IPS DF 6.9 (cell line): ENCODE measurements at regions not wholly inside any gene's neighbourhood (a gene's known extent, or its start where the extent isn't known, plus 50 kb on each side); places are given as distances from the start of the nearest gene placed in this dataset.
A peak's percentile ranks its signal among the peaks of the same experiment; 100 is the strongest.

Source experiments
- DNase-seq: peaks from one replicate; pipeline ENCODE4 v3.0.0-alpha.2; 2013; ENCODE audit warnings: low read depth, low spot score
- H3K27ac ChIP-seq: one replicate; pipeline ENCODE4 v1.5.1; 2013; ENCODE audit warnings: low read length, control low read depth
- H3K27me3 ChIP-seq: 2 replicates; pipeline ENCODE4 v1.6.1; 2013; ENCODE audit warnings: mild to moderate bottlenecking, low read length; ENCODE audit not compliant: control insufficient read depth, insufficient read depth
- H3K36me3 ChIP-seq: 2 replicates; pipeline ENCODE4 v1.6.1; 2013; ENCODE audit warnings: low read length; ENCODE audit not compliant: control insufficient read depth, insufficient read depth
- H3K4me1 ChIP-seq: 2 replicates; pipeline ENCODE4 v1.6.1; 2013; ENCODE audit warnings: low read length; ENCODE audit not compliant: control insufficient read depth, insufficient read depth
- H3K4me3 ChIP-seq: 2 replicates; pipeline ENCODE4 v1.5.1; 2013; ENCODE audit warnings: mild to moderate bottlenecking, low read length
- H3K9me3 ChIP-seq: 2 replicates; pipeline ENCODE4 v1.6.1; 2013; ENCODE audit warnings: low read length, inconsistent platforms; ENCODE audit not compliant: control insufficient read depth, insufficient read depth
- WGBS: extraction: QIAGEN DNeasy Blood & Tissue Kit; methylation state at CpG from one replicate; pipeline ENCODE4 v1.1.7; 2013; ENCODE audit warnings: mixed read lengths, missing lambda C conversion rate; ENCODE audit not compliant: insufficient read length, insufficient coverage; 5-methylcytosine and 5-hydroxymethylcytosine counted together

GRCh38 chr14:42140831-42141279 is 534.2 kb downstream of the LRFN5 start:
- Histone ChIP-seq H3K9me3 (no peaks in the 10 kb centered on the region), H3K4me1 (no peaks in the 10 kb centered on the region), H3K36me3 (no peaks in the 10 kb centered on the region), H3K27ac (no peak overlapping the region), H3K27me3 (no peaks in the 10 kb centered on the region), H3K4me3 (no peak overlapping the region)
- DNase-seq = no peak
- no CpG with 5 or more reads among the region's 1 CpG for WGBS

- Histone ChIP-seq H3K27me3 (no peaks in the 10 kb centered on the region), H3K9me3 (no peaks in the 10 kb centered on the region), H3K36me3 (no peaks in the 10 kb centered on the region), H3K4me3 (no peak overlapping the region), H3K27ac (no peak overlapping the region), H3K4me1 (no peaks in the 10 kb centered on the region)
- no peak for DNase-seq
- no CpG with 5 or more reads among the region's 3 CpGs for WGBS
These were observed 533.3 kb downstream of the LRFN5 start for GRCh38 chr14:42140001-42140400.

GRCh38 chr14:42138406-42138805 is 531.7 kb downstream of the LRFN5 start:
- DNase-seq = no peak
- Histone ChIP-seq H3K4me1 (no peaks in the 10 kb centered on the region), H3K9me3 (no peaks in the 10 kb centered on the region), H3K36me3 (no peaks in the 10 kb centered on the region), H3K27ac (no peak overlapping the region), H3K27me3 (no peaks in the 10 kb centered on the region), H3K4me3 (no peak overlapping the region)
- WGBS = 100% methylated on average over 1 of the region's 1 CpG

- Histone ChIP-seq H3K9me3 (no peaks in the 10 kb centered on the region), H3K4me3 (no peak overlapping the region), H3K27me3 (no peaks in the 10 kb centered on the region), H3K36me3 (no peaks in the 10 kb centered on the region), H3K27ac (no peak overlapping the region), H3K4me1 (no peaks in the 10 kb centered on the region)
- DNase-seq = no peak
These were observed 524.1 kb downstream of the LRFN5 start for GRCh38 chr14:42130815-42131214.

GRCh38 chr14:42123526-42123925 is 516.9 kb downstream of the LRFN5 start:
- H3K9me3 ChIP-seq = no peaks in the 10 kb centered on the region

GRCh38 chr14:42113358-42114069 is 506.8 kb downstream of the LRFN5 start:
- Histone ChIP-seq H3K27me3 (no peaks in the 10 kb centered on the region), H3K36me3 (no peaks in the 10 kb centered on the region; the same call in 1 of the 2 replicates), H3K9me3 (no peaks in the 10 kb centered on the region), H3K4me3 (no peak overlapping the region), H3K27ac (no peak overlapping the region), H3K4me1 (no peaks in the 10 kb centered on the region)
- WGBS = no CpG with 5 or more reads among the region's 60 CpGs
- no peak for DNase-seq

More at GRCh38 chr14:42123526-42123925, 516.9 kb downstream of the LRFN5 start:
- no peaks in the 10 kb centered on the region for H3K27me3 ChIP-seq
- no peak overlapping the region for H3K27ac ChIP-seq
- H3K36me3 ChIP-seq = no peaks in the 10 kb centered on the region
- DNase-seq = no peak
- H3K4me3 ChIP-seq = no peak overlapping the region
- no peaks in the 10 kb centered on the region for H3K4me1 ChIP-seq
- no CpG with 5 or more reads among the region's 1 CpG for WGBS

GRCh38 chr14:42112108-42112507 is 505.4 kb downstream of the LRFN5 start:
- H3K4me1 ChIP-seq = no peaks in the 10 kb centered on the region
- no peaks in the 10 kb centered on the region; the same call in 1 of the 2 replicates for H3K36me3 ChIP-seq
- H3K27ac ChIP-seq = no peak overlapping the region
- H3K27me3 ChIP-seq = no peaks in the 10 kb centered on the region
- no peaks in the 10 kb centered on the region for H3K9me3 ChIP-seq
- no peak overlapping the region for H3K4me3 ChIP-seq
- DNase-seq = no peak
- WGBS = no CpG with 5 or more reads among the region's 7 CpGs

DNA sequence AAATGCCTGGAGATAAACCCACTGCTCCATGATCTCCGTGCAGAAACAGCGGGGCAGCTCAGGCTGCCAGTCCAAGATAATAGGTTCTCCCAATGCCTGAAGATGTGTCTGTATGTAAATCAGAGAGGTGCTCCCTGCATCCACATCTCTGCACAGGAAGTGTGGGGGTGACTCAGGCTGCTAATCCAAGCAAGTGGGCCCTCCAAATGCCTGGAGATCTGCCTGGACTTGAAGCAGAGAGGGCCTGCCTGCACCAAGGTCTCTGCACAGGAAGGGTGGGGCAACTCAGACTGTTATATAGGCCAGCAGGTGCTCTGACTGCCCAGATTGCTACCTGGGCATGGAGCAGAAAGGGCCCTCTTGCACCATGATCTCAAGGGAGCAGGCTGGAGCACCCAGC is 504.7 kb downstream of the LRFN5 start:
- Histone ChIP-seq H3K9me3 (no peaks in the 10 kb centered on the region), H3K36me3 (no peaks in the 10 kb centered on the region; the same call in 1 of the 2 replicates), H3K27me3 (no peaks in the 10 kb centered on the region), H3K4me3 (no peak overlapping the region), H3K4me1 (no peaks in the 10 kb centered on the region), H3K27ac (no peak overlapping the region)
- no peak for DNase-seq
- whole genome bisulfite sequencing = no CpG with 5 or more reads among the region's 2 CpGs

- no CpG with 5 or more reads among the region's 1 CpG for WGBS
- H3K36me3 ChIP-seq = no peaks in the 10 kb centered on the region; the same call in 1 of the 2 replicates
- DNase-seq = peak; percentile 2
- H3K27me3 ChIP-seq = no peaks in the 10 kb centered on the region
- H3K9me3 ChIP-seq = no peaks in the 10 kb centered on the region
- H3K4me3 ChIP-seq = no peak overlapping the region
- no peaks in the 10 kb centered on the region for H3K4me1 ChIP-seq
- no peak overlapping the region for H3K27ac ChIP-seq
These were observed 503.5 kb downstream of the LRFN5 start for GRCh38 chr14:42110167-42110566.

- H3K36me3 ChIP-seq = no peaks in the 10 kb centered on the region
- no peak overlapping the region for H3K4me3 ChIP-seq
- WGBS = no CpG with 5 or more reads among the region's 2 CpGs
- no peaks in the 10 kb centered on the region for H3K27me3 ChIP-seq
- H3K4me1 ChIP-seq = no peaks in the 10 kb centered on the region
- no peaks in the 10 kb centered on the region for H3K9me3 ChIP-seq
- no peak for DNase-seq
- no peak overlapping the region for H3K27ac ChIP-seq
These were observed 488.5 kb downstream of the LRFN5 start for GRCh38 chr14:42095155-42095554.

- no peak overlapping the region for H3K4me3 ChIP-seq
- H3K36me3 ChIP-seq = no peaks in the 10 kb centered on the region
- no peaks in the 10 kb centered on the region for H3K9me3 ChIP-seq
- no peak for DNase-seq
- H3K4me1 ChIP-seq = no peaks in the 10 kb centered on the region
- no CpG with 5 or more reads among the region's 3 CpGs for WGBS
- no peaks in the 10 kb centered on the region for H3K27me3 ChIP-seq
- no peak overlapping the region for H3K27ac ChIP-seq
These were observed 483.4 kb downstream of the LRFN5 start for GRCh38 chr14:42090122-42090521.
